Mesenchymal stem cell (in vitro differentiated cells and primary cell): ENCODE measurements at regions not wholly inside any gene's neighbourhood (a gene's known extent, or its start where the extent isn't known, plus 50 kb on each side); places are given as distances from the start of the nearest gene placed in this dataset.
"Not testable (repeated sequence)": the region's sequence is repeated elsewhere in the genome, so short reads cannot be mapped to it uniquely, and the experiment has no call there.

Experiments used
- DNase-seq: peaks from one replicate; pipeline ENCODE4 v3.0.0-alpha.2; 2013
- H2AFZ ChIP-seq: one replicate; pipeline ENCODE4 v1.6.1; 2013; ENCODE audit warnings: low read depth, mild to moderate bottlenecking, control low read depth, inconsistent platforms, low read length, moderate library complexity
- H2AK5ac ChIP-seq: 2 replicates; pipeline ENCODE4 v1.6.1; 2013; ENCODE audit warnings: low read length, moderate library complexity, mild to moderate bottlenecking, inconsistent platforms; ENCODE audit not compliant: severe bottlenecking
- H2BK120ac ChIP-seq: one replicate; pipeline ENCODE4 v1.6.1; 2013; ENCODE audit warnings: low read depth, mild to moderate bottlenecking, inconsistent platforms, low read length, moderate library complexity
- H2BK12ac ChIP-seq, 2 experiments: one replicate each; pipeline ENCODE4 v1.6.1; 2013; ENCODE audit warnings: inconsistent platforms in 2 of 2, low read length in 2 of 2, mild to moderate bottlenecking in 2 of 2, moderate library complexity in 2 of 2, control low read depth in 1 of 2
- H2BK15ac ChIP-seq: one replicate; pipeline ENCODE4 v1.6.1; 2013; ENCODE audit warnings: mild to moderate bottlenecking, low read depth, inconsistent platforms; ENCODE audit not compliant: poor library complexity, severe bottlenecking
- H2BK5ac ChIP-seq: 2 replicates; pipeline ENCODE4 v1.6.1; 2013; ENCODE audit warnings: low read depth, mild to moderate bottlenecking, low read length, control low read depth, inconsistent platforms; ENCODE audit not compliant: poor library complexity, severe bottlenecking
- H3K14ac ChIP-seq, 2 experiments: one replicate each; pipeline ENCODE4 v1.6.1; 2013; ENCODE audit warnings: inconsistent platforms in 2 of 2, low read length in 2 of 2, control low read depth in 1 of 2, mild to moderate bottlenecking in 1 of 2, moderate library complexity in 1 of 2
- H3K18ac ChIP-seq, 2 experiments: one replicate each; pipeline ENCODE4 v1.6.1; 2013; ENCODE audit warnings: inconsistent platforms in 2 of 2, low read length in 2 of 2, control low read depth in 1 of 2, low read depth in 1 of 2, mild to moderate bottlenecking in 1 of 2
- H3K23ac ChIP-seq, 2 experiments: one replicate each; pipeline ENCODE4 v1.6.1; 2013; ENCODE audit warnings: inconsistent platforms in 2 of 2, low read length in 2 of 2, mild to moderate bottlenecking in 2 of 2, moderate library complexity in 2 of 2, control low read depth in 1 of 2
- H3K27ac ChIP-seq: 2 replicates; pipeline ENCODE4 v1.5.1; 2013; ENCODE audit warnings: mild to moderate bottlenecking, moderate library complexity, low read length, control low read depth, inconsistent platforms; ENCODE audit not compliant: poor library complexity, severe bottlenecking
- H3K27me3 ChIP-seq, 2 experiments: 2 replicates each; pipeline versions ENCODE4 v1.6.1 to v1.7.0; 2013; ENCODE audit warnings: low read length in 2 of 2, mild to moderate bottlenecking in 2 of 2, moderate library complexity in 2 of 2, control low read depth in 1 of 2, inconsistent platforms in 1 of 2; ENCODE audit not compliant: control insufficient read depth in 1 of 2, insufficient read depth in 1 of 2
- H3K36me3 ChIP-seq, 2 experiments: 2 replicates each; pipeline versions ENCODE4 v1.6.1 to v1.7.0; 2013; ENCODE audit warnings: low read length in 2 of 2, control low read depth in 1 of 2, inconsistent platforms in 1 of 2, low read depth in 1 of 2, mild to moderate bottlenecking in 1 of 2; ENCODE audit not compliant: insufficient read depth in 2 of 2, control insufficient read depth in 1 of 2
- H3K4ac ChIP-seq, 2 experiments: one replicate each; pipeline ENCODE4 v1.6.1; 2013; ENCODE audit warnings: inconsistent platforms in 2 of 2, low read length in 2 of 2, mild to moderate bottlenecking in 2 of 2, moderate library complexity in 2 of 2, control low read depth in 1 of 2, low read depth in 1 of 2
- H3K4me1 ChIP-seq: 2 replicates; pipeline ENCODE4 v1.6.1; 2013; ENCODE audit warnings: low read depth, low read length, control low read depth; ENCODE audit not compliant: control insufficient read depth, insufficient read depth
- H3K4me2 ChIP-seq: 2 replicates; pipeline ENCODE4 v1.6.1; 2013; ENCODE audit warnings: low read length, mild to moderate bottlenecking, inconsistent platforms; ENCODE audit not compliant: poor library complexity, severe bottlenecking
- H3K4me3 ChIP-seq, 2 experiments: 2 replicates each; pipeline versions ENCODE4 v1.5.1 to v1.7.0; 2013; ENCODE audit warnings: low read length in 2 of 2, mild to moderate bottlenecking in 2 of 2, control low read depth in 1 of 2, low read depth in 1 of 2; ENCODE audit not compliant: insufficient read depth in 1 of 2
- H3K79me1 ChIP-seq: replicated peaks from 2 replicates; pipeline ENCODE4 v1.6.1; 2013; ENCODE audit warnings: mild to moderate bottlenecking, control low read depth, low read length, inconsistent platforms; ENCODE audit not compliant: poor library complexity, severe bottlenecking
- H3K9ac ChIP-seq: 2 replicates; pipeline ENCODE4 v1.7.0; 2013; ENCODE audit warnings: mild to moderate bottlenecking, low read length, moderate library complexity
- H3K9me3 ChIP-seq: 2 replicates; pipeline ENCODE4 v1.7.0; 2013; ENCODE audit warnings: mild to moderate bottlenecking, low read length; ENCODE audit not compliant: control insufficient read depth
- H4K8ac ChIP-seq: one replicate; pipeline ENCODE4 v1.6.1; 2013; ENCODE audit warnings: inconsistent platforms, mild to moderate bottlenecking, low read length, moderate library complexity
- H4K91ac ChIP-seq: one replicate; pipeline ENCODE4 v1.6.1; 2013; ENCODE audit warnings: mild to moderate bottlenecking, low read length, inconsistent platforms
- WGBS: methylation state at CpG from one replicate; pipeline ENCODE4 v1.1.7; 2013; ENCODE audit warnings: mixed read lengths; 5-methylcytosine and 5-hydroxymethylcytosine counted together

DNA sequence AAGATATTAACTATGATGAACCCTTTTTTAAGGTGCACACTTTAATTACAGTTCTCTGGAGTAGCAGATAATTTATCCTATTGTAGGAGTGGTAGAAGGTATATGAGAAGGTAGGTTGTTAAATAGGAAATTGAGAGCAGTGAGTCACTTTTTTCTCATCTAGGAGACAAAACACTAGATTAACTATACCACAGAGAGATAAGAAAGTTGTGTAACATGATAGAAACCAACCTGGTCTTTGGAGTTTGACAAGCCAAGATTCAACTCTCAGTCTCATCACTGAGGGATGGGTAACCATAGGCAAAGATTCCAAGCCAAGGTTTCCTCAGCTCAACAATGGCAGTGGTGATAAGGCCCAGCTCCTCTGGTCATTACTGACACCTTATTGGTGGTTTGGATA lies 104.0 kb downstream of the MAD2L1 start:
- Histone ChIP-seq H4K91ac (no peak overlapping the region), H2BK15ac (no peak overlapping the region), H3K4ac (no peak overlapping the region), H3K14ac (no peak overlapping the region), H3K27me3 (no peaks in the 10 kb centered on the region), H3K4me1 (no peaks in the 10 kb centered on the region), H3K23ac (no peak overlapping the region), H3K9me3 (no peaks in the 10 kb centered on the region), H3K18ac (no peak overlapping the region), H3K79me1 (no peaks in the 10 kb centered on the region), H3K9ac (no peak overlapping the region), H2BK5ac (no peak overlapping the region), H4K8ac (no peak overlapping the region), H2BK12ac (no peak overlapping the region), H2AFZ (no peak overlapping the region), H2AK5ac (no peak overlapping the region), H3K36me3 (no peaks in the 10 kb centered on the region), H3K27ac (no peak overlapping the region), H3K4me3 (no peak overlapping the region), H3K4me2 (no peak overlapping the region), H2BK120ac (no peak overlapping the region)
- no peak for DNase-seq

DNA sequence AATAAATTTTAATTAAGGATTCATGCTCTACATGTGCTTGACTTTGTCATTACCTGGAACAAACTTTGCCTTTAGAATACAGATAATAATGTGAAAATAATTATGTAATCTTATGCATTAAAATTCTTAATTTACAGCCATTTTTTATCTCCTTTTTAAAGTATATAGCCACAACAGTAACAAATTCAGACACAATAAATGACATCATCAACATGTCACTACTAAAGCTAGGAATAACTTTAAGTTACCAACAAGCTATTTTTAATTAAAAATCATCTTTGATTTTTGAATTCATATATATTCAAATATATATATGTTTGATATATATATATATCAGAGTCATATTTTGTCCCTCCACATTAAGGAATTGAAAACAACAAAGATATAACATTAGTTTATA lies 107.7 kb downstream of the MAD2L1 start:
- Histone ChIP-seq H2AK5ac (no peak overlapping the region), H2BK5ac (no peak overlapping the region), H3K36me3 (no peaks in the 10 kb centered on the region), H2BK15ac (no peak overlapping the region), H2BK12ac (no peak overlapping the region), H2BK120ac (no peak overlapping the region), H3K4me1 (no peaks in the 10 kb centered on the region), H4K8ac (no peak overlapping the region), H3K27ac (no peak overlapping the region), H3K9ac (no peak overlapping the region), H3K27me3 (no peaks in the 10 kb centered on the region), H3K23ac (no peak overlapping the region), H3K4me2 (no peak overlapping the region), H3K79me1 (no peaks in the 10 kb centered on the region), H3K9me3 (no peaks in the 10 kb centered on the region), H3K14ac (no peak overlapping the region), H2AFZ (no peak overlapping the region), H4K91ac (no peak overlapping the region), H3K18ac (no peak overlapping the region), H3K4me3 (no peak overlapping the region), H3K4ac (no peak overlapping the region)
- no peak for DNase-seq

DNA sequence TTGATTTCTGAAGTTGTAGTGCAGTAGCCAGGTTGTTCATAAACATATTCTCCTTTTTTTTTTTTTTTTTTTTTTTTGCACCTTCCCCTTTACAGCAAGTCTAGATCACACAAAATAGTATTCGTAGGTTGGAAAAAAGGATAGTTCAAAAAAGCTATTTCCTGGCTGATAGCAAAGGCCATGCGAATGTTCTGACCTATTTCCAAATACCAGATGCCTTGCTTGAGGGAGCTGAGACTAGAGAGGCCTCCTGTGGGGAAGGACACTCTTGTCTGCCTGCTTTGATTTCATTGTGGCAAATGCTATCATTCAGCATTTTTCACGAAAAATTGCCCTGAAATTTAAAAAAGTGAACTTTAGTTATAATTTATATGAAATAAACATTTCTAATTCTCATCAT lies 111.4 kb downstream of the MAD2L1 start:
- WGBS: 79% methylated on average over 2 of the region's 3 CpGs
- no peaks in the 10 kb centered on the region for H3K4me1 ChIP-seq
- no peak overlapping the region for H4K8ac ChIP-seq
- H3K4ac ChIP-seq: no peak overlapping the region
- H3K27ac ChIP-seq: no peak overlapping the region
- no peaks in the 10 kb centered on the region for H3K27me3 ChIP-seq
- H4K91ac ChIP-seq: no peak overlapping the region
- H3K9me3 ChIP-seq: no peaks in the 10 kb centered on the region
- no peak overlapping the region for H3K9ac ChIP-seq
- no peak overlapping the region for H3K4me3 ChIP-seq
- no peaks in the 10 kb centered on the region for H3K36me3 ChIP-seq
- H3K4me2 ChIP-seq: no peak overlapping the region
- no peaks in the 10 kb centered on the region for H3K79me1 ChIP-seq
- no peak overlapping the region for H3K23ac ChIP-seq
- H2AFZ ChIP-seq: no peak overlapping the region
- no peak overlapping the region for H2BK5ac ChIP-seq
- no peak overlapping the region for H3K14ac ChIP-seq
- H3K18ac ChIP-seq: no peak overlapping the region
- H2AK5ac ChIP-seq: no peak overlapping the region
- no peak overlapping the region for H2BK120ac ChIP-seq
- peak; percentile 28 for DNase-seq
- no peak overlapping the region for H2BK15ac ChIP-seq
- no peak overlapping the region for H2BK12ac ChIP-seq

DNA sequence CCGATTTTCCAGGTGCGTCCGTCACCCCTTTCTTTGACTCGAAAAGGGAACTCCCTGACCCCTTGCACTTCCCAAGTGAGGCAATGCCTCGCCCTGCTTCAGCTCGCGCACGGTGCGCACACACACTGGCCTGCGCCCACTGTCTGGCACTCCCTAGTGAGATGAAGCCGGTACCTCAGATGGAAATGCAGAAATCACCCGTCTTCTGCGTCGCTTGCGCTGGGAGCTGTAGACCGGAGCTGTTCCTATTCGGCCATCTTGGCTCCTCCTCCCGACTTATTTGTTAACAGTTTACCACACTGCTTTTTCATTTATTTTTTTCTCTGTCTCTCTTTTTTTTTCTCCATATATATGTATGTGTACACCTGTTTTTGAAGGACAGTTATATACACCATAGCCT lies 112.2 kb downstream of the MAD2L1 start:
- not testable (repeated sequence) for H4K8ac ChIP-seq, H3K23ac ChIP-seq, DNase-seq, H2AK5ac ChIP-seq, H2BK120ac ChIP-seq, H2AFZ ChIP-seq, H4K91ac ChIP-seq, H3K9me3 ChIP-seq, H3K36me3 ChIP-seq, H3K4me3 ChIP-seq, H3K4me2 ChIP-seq, H3K27ac ChIP-seq, H2BK12ac ChIP-seq, H3K14ac ChIP-seq, H3K9ac ChIP-seq, H3K27me3 ChIP-seq, H3K79me1 ChIP-seq, H3K4me1 ChIP-seq, H2BK5ac ChIP-seq, H2BK15ac ChIP-seq, H3K4ac ChIP-seq, H3K18ac ChIP-seq
- WGBS: 95% methylated on average over 12 of the region's 18 CpGs
